ENCODE measurements at regions not wholly inside any gene's neighbourhood (a gene's known extent, or its start where the extent isn't known, plus 50 kb on each side); places are given as distances from the start of the nearest gene placed in this dataset.
"Not testable (repeated sequence)": the region's sequence is repeated elsewhere in the genome, so short reads cannot be mapped to it uniquely, and the experiment has no call there.

- TF ChIP-seq ZNF274 (IDR thresholded peaks at IDR 0.05; ENCODE audit: low read depth, low read length), result no peak
- no peak overlapping the region for H3K4me3 ChIP-seq (ENCODE audit: low read length)
These were observed 192.2 kb upstream of the SVIL start for GRCh38 chr10:29826801-29827450.

GRCh38 chr10:29826221-29826620 is 191.4 kb upstream of the SVIL start:
- H3K4me3 ChIP-seq (ENCODE audit: low read length), result no peak overlapping the region
- TF ChIP-seq ZNF274 (IDR thresholded peaks at IDR 0.05; ENCODE audit: low read depth, low read length), result no peak

DNA sequence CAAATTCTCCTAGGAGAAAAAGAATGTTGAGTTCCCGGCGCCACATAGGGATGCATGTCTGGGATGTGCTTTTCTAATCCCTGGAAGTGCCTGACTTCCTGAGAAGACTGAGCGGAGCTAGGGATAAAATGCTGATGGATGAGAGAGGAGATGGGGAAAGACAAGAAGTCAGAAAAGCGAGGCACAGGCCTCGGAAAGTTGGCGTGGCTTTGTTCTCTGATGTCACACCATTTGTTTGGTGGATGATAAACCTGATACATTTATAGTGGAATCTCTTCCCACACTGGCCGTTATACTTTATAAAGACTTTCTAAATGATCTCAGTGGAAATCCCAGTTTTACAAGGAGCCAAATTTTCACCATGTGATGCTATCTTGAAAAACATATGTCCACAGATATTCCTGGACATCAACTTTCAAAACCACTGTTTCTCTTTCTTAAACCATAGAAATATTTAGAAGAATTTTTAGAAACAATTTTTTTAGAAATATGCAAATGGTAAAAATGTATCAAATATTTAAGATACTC is 188.8 kb upstream of the SVIL start:
- TF ChIP-seq ZNF274 (IDR thresholded peaks at IDR 0.05; ENCODE audit: low read depth, low read length), result no peak
- no peak overlapping the region for H3K4me3 ChIP-seq (ENCODE audit: low read length)

- TF ChIP-seq ZNF274 (IDR thresholded peaks at IDR 0.05; ENCODE audit: low read depth, low read length), result no peak
- no peak overlapping the region for H3K4me3 ChIP-seq (ENCODE audit: low read length)
These were observed 186.2 kb upstream of the SVIL start for GRCh38 chr10:29820890-29821461.

- no peak for TF ChIP-seq ZNF274 (IDR thresholded peaks at IDR 0.05; ENCODE audit: low read depth, low read length)
- H3K4me3 ChIP-seq (ENCODE audit: low read length), result no peak overlapping the region
These were observed 182.2 kb upstream of the SVIL start for GRCh38 chr10:29816801-29817558.

DNA sequence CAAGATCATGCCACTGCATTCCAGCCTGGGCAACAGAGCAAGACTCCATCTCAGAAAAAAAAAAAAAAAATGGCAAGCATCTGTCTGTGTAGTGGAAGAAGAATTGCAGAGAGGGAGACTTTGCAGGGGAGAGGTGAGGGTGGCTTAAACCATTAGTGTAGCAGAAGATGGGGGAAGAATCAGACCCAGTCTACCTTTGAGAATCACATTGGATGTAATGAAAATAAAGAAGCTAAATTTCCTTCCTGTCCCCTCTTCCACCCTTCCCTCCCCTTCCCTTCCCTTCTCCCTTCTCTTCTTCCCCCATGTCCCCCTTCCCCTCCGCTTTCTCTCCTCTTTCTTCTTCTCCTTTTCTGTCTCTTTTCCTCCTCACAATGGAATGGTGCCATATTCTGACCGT is 180.8 kb upstream of the SVIL start:
- no peak for TF ChIP-seq ZNF274 (IDR thresholded peaks at IDR 0.05; ENCODE audit: low read depth, low read length)
- H3K4me3 ChIP-seq (ENCODE audit: low read length), result no peak overlapping the region

DNA sequence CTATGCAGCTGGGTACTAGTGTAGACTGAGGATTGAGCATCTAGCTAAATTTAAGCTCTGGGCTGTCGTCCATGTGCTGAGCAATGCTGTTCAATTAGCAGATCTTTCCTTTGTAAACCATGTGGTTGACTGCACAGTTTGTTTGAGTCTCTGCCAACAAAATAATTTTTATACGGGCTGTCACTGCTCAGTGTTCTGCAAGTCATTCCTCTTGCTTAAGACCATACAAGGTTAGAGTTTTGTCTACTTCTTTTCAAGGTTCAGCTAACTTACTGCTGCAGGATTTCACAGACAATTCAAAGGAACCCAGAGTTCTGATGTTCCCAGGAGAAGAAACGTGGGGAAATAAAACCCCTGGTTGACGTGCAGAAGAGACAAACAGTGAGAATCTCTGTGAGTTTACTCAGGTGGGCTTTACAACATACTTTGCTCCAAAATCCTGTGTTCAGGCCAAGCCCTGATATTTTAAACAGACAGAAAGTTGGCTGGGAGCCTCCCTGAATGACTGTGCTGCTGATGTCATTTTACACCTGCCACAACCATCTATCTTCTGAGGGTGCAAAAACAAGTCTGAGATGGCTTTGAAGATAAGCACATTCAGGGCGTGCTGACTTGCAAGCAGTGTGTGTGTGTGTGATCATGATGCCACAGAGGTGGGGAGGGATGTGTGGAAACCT is 177.1 kb upstream of the SVIL start:
- no peak overlapping the region for H3K4me3 ChIP-seq (ENCODE audit: low read length)

GRCh38 chr10:29810816-29811215 is 176.0 kb upstream of the SVIL start:
- no peak for TF ChIP-seq ZNF274 (IDR thresholded peaks at IDR 0.05; ENCODE audit: low read depth, low read length)
- H3K4me3 ChIP-seq (ENCODE audit: low read length), result no peak overlapping the region

More for the DNA sequence above, 177.1 kb upstream of the SVIL start:
- TF ChIP-seq ZNF274 (IDR thresholded peaks at IDR 0.05; ENCODE audit: low read depth, low read length), result no peak

DNA sequence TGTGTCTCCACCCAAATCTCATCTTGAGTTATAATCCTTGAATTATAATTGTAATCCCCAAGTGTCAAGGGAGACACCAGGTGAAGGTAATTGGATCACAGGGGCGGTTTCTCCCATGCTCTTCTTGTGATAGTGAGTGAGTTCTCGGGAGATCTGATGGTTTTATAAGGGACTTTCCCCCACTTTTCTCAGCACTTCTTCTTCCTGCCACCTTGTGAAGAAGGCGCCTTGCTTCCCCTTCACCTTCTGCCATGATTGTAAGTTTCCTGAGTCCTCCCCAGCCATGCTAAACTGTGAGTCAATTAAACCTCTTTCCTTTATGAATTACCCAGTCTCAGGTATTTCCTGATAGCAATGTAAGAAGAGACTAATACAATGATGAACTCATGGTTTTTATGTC is 175.5 kb upstream of the SVIL start:
- not testable (repeated sequence) for H3K4me3 ChIP-seq (ENCODE audit: low read length)

DNA sequence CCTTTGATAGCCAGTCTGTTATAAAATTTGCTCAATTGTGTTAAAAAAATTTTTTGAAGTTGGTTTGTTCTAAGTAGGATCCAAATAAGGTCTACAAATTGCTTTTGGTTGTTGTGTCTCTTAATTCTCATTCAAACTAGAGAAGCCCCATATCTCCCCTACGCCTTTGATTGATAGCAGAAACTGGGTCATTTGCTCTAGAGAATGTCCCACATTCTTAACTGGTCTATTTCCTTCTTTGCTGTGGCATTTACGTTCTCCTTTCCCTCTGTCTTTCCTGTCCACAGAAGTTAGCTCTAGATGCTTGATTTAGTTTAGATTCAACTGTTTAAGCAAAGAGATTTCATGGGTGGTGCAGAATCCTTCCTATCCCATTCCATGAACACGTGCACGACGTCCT is 174.6 kb upstream of the SVIL start:
- no peak for TF ChIP-seq ZNF274 (IDR thresholded peaks at IDR 0.05; ENCODE audit: low read depth, low read length)
- H3K4me3 ChIP-seq (ENCODE audit: low read length), result no peak overlapping the region

GRCh38 chr10:29807163-29807806 is 172.5 kb upstream of the SVIL start:
- TF ChIP-seq ZNF274 (IDR thresholded peaks at IDR 0.05; ENCODE audit: low read depth, low read length), result no peak
- H3K4me3 ChIP-seq (ENCODE audit: low read length), result no peak overlapping the region

DNA sequence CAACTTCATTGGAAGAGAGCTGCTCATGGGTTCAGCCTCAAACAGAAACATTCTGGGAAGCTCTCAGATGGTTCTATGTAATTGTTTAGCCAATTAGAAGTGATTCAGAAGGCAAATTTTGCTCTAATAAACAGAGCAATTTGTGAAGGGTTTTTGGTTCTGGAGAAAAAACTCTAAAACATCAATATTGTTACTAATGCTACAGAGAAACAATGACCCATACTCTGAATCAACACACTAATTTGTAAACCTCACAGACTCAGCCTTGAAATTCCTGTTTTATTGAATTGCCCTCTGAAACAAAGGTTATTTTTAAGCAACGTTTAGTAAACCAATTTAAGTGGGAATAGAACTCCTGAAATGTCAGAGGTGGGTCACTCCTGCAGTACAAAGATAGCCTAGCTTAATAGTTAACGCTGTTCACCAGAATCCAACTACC is 171.6 kb upstream of the SVIL start:
- no peak for TF ChIP-seq ZNF274 (IDR thresholded peaks at IDR 0.05; ENCODE audit: low read depth, low read length)
- H3K4me3 ChIP-seq (ENCODE audit: low read length), result no peak overlapping the region

GRCh38 chr10:29805134-29805723 is 170.5 kb upstream of the SVIL start:
- H3K4me3 ChIP-seq (ENCODE audit: low read length), result no peak overlapping the region
- TF ChIP-seq ZNF274 (IDR thresholded peaks at IDR 0.05; ENCODE audit: low read depth, low read length), result no peak

All from GM08714 (cell line).